BJ (cell line): ENCODE measurements at regions not wholly inside any gene's neighbourhood (a gene's known extent, or its start where the extent isn't known, plus 50 kb on each side); places are given as distances from the start of the nearest gene placed in this dataset.

ENCODE experiments used
- CTCF ChIA-PET: fragments of 350-600 bp; formaldehyde crosslinking; extraction: SDS; loops from one replicate; lab custom pipeline; 2021; ENCODE audit warnings: antibody characterized with exemption, inconsistent platforms; lab: Yijun Ruan, JAX
- POLR2A ChIA-PET: fragments of 300-600 bp; sonication (Branson Sonifier 250); formaldehyde crosslinking; extraction: SDS; loops from one replicate; lab custom pipeline; 2021; ENCODE audit warnings: antibody characterized with exemption; lab: Charles Lee
- DNase-seq: peaks from one replicate; pipeline ENCODE4 v3.0.0-alpha.2; 2011; ENCODE audit warnings: low read depth
- H3K27me3 ChIP-seq: 2 replicates; pipeline ENCODE4 v1.6.0; 2011; ENCODE audit warnings: low read length; ENCODE audit not compliant: control insufficient read depth, insufficient read depth
- H3K36me3 ChIP-seq: 2 replicates; pipeline ENCODE4 v1.5.1; 2011; ENCODE audit warnings: low read length; ENCODE audit not compliant: control insufficient read depth, insufficient read depth
- H3K4me3 ChIP-seq: 2 replicates; pipeline ENCODE4 v1.5.1; 2011; ENCODE audit warnings: low read depth, mild to moderate bottlenecking, control low read depth, low read length
- TF ChIP-seq, protein P1 (sequence below): IDR thresholded peaks from 2 replicates; pipeline ENCODE4 v1.5.1; 2011; ENCODE audit warnings: low read depth, mild to moderate bottlenecking, control low read depth, inconsistent platforms, low read length, moderate library complexity; ENCODE audit not compliant: insufficient read depth

DNA sequence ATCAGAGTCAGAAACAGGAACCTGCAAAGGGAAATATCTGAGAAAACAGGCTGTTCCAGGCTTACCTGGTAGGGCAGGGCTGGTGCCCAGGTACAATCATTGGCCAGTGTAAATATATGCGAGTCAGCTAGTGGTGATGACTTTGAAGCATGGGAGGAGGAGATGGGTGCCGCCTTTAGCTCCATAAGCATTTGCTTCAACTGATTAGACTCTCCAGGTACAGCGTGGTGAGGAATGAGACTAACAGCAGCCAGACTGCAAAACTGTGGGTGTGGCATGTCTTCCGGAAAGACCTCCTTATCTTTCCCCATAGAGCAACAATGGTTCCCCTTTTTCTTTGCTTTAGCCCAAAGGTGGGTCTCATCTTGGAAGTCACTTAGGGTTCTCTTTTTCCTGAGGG, 137.2 kb downstream of the LRIG2 start:
- ChIA-PET CTCF (no interaction called here), POLR2A (no interaction called here)
- no peak overlapping the region for H3K4me3 ChIP-seq
- no peaks in the 10 kb centered on the region; the same call in 1 of the 2 replicates for H3K27me3 ChIP-seq
- H3K36me3 ChIP-seq = no peaks in the 10 kb centered on the region
- TF ChIP-seq, protein P1, sequence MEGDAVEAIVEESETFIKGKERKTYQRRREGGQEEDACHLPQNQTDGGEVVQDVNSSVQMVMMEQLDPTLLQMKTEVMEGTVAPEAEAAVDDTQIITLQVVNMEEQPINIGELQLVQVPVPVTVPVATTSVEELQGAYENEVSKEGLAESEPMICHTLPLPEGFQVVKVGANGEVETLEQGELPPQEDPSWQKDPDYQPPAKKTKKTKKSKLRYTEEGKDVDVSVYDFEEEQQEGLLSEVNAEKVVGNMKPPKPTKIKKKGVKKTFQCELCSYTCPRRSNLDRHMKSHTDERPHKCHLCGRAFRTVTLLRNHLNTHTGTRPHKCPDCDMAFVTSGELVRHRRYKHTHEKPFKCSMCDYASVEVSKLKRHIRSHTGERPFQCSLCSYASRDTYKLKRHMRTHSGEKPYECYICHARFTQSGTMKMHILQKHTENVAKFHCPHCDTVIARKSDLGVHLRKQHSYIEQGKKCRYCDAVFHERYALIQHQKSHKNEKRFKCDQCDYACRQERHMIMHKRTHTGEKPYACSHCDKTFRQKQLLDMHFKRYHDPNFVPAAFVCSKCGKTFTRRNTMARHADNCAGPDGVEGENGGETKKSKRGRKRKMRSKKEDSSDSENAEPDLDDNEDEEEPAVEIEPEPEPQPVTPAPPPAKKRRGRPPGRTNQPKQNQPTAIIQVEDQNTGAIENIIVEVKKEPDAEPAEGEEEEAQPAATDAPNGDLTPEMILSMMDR = no peak
- DNase-seq = no peak

DNA sequence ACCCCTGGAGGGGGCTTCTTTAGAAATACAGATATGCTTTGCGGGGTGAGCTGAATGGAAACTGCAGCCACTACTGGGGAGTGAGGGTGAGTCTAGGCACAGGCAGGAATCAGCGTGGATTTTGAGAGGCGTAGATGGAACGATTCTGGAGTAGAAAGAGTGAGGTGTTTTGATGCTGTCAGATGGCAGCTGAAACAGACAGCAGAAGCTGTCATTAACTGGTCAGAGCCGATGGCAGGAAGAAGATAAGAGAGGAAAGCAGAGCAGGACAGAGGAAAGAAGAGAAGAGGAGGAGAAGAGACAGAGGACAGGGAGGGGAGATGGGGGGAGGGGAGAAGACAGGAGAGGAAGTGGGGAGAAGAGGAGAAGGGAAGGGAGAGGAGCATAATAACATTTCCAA, 138.5 kb downstream of the LRIG2 start:
- no peaks in the 10 kb centered on the region; the same call in 1 of the 2 replicates for H3K27me3 ChIP-seq
- CTCF ChIA-PET = interaction anchor here (0.6 kb wide), 1 partner anchor 15 kb away, joined by 3 read pairs; no protein-coding TSS in a partner anchor
- H3K36me3 ChIP-seq = no peaks in the 10 kb centered on the region
- POLR2A ChIA-PET = no interaction called here
- TF ChIP-seq, protein P1 = no peak
- H3K4me3 ChIP-seq = no peak overlapping the region
- no peak for DNase-seq

DNA sequence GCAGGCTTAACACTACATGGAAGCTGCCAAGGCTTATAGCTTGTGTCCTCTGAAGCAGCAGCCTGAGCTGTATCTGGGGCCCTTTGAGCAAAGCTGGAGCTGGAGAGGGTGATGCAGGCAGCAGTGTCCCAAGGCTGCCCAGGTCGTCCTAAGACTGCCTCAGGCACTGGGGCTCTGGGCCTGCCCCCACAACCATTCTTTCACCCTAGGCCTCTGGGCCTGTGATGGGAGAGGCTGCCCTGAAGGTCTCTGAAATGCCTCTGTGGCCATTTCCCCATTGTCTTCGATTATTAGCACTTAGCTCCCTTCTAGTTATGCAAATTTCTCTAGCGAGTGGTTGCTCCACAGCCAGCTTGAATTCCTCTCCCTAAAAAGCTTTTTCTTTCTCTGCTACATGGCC, 142.0 kb downstream of the LRIG2 start:
- Histone ChIP-seq H3K36me3 (no peaks in the 10 kb centered on the region), H3K4me3 (no peak overlapping the region), H3K27me3 (no peaks in the 10 kb centered on the region; the same call in none of the 2 replicates)
- TF ChIP-seq, protein P1 = no peak
- POLR2A ChIA-PET = no interaction called here
- CTCF ChIA-PET = interaction anchor here (1.7 kb wide), 1 partner anchor 8 kb away, joined by 3 read pairs; no protein-coding TSS in a partner anchor
- DNase-seq = no peak

DNA sequence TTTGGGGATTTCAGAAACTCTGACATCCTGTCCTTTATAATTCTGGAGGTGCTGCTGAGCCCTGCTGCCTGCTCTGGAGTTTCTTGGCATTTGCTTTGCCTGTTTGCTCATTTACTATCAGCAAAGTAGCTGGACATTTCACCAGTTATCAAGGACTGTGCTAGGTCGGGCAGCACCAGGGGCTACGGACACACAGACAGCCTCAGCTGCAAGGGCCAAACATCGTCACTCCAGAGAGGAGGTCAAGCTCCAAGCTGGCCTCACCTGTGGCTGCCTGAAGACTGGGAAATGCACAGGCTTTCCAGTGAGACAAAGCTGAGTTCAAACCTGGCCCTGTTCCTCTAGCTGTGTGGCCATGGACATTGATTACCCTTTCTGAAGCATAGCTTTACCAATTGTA, 143.7 kb downstream of the LRIG2 start:
- no peaks in the 10 kb centered on the region for H3K36me3 ChIP-seq
- ChIA-PET CTCF (no interaction called here), POLR2A (no interaction called here)
- no peak overlapping the region for H3K4me3 ChIP-seq
- DNase-seq = no peak
- TF ChIP-seq, protein P1 = no peak
- no peaks in the 10 kb centered on the region; the same call in none of the 2 replicates for H3K27me3 ChIP-seq

DNA sequence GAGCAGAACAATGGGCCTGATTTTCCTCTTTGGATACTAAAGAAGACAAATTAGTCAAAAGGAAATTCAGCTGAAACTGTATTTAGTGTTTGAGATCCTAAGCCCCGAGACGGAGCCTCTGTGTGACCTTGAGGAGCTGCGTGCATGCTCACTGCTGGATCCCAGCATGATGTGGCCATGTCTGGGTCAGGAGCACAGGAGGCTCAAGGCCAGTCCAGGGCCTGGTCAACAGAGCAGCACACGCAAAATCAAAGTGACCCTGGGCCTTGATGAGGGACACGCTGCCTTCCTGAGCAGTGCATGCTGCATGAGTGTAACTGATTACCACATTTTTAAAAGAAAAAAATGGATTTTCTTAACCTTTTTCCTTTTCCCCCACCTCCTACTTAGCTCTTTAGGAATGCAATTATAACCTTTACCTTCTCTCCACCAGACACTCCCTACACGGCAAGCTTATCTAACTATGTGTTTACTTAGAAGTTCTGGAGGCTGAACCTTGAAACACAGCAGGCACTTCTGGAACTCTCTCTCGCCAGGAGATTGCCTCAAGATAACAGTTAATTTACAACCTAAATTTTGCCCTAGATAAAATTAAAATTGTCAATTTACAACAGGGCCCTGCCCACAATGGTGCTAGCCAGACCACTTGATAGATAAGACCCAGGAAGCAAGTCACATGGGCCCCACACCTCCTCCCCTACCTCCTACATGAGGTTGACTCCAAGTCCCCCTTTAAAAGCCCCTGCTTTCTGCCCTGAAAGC, 144.6 kb downstream of the LRIG2 start:
- DNase-seq = no peak
- TF ChIP-seq, protein P1 = no peak
- Histone ChIP-seq H3K27me3 (no peaks in the 10 kb centered on the region; the same call in 1 of the 2 replicates), H3K36me3 (no peaks in the 10 kb centered on the region), H3K4me3 (no peak overlapping the region)
- ChIA-PET POLR2A (no interaction called here), CTCF (no interaction called here)
